NCI-H82 treated with DMSO at 0.1 percent for 48 hours (cell line): ENCODE measurements at regions not wholly inside any gene's neighbourhood (a gene's known extent, or its start where the extent isn't known, plus 50 kb on each side); places are given as distances from the start of the nearest gene placed in this dataset.
"Not testable (repeated sequence)": the region's sequence is repeated elsewhere in the genome, so short reads cannot be mapped to it uniquely, and the experiment has no call there.

Experiments used
- DNase-seq: peaks from one replicate; lab custom pipeline; 2025; ENCODE audit not compliant: unreplicated experiment; lab: John Stamatoyannopoulos, UW

DNA sequence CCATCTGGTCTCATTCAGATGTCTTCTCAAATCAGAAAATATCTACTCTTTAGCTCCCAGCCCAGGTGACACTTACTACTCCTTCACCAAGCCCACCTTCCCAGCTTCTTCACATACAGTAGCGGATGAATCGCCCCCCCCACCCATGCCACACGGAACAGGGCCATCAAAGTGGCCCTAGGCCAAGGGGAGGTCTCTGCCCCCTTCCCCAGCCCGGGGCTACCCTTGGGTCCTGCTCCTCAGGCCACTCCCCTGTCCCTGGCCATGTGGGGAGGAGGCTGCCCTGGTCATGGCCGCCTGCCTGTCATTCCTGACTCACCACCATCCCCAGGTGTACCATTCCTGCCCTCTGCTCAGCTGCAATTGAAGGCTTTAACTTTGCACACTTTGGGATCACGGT is 142.8 kb downstream of the NECTIN1 start:
- no peak for DNase-seq

DNA sequence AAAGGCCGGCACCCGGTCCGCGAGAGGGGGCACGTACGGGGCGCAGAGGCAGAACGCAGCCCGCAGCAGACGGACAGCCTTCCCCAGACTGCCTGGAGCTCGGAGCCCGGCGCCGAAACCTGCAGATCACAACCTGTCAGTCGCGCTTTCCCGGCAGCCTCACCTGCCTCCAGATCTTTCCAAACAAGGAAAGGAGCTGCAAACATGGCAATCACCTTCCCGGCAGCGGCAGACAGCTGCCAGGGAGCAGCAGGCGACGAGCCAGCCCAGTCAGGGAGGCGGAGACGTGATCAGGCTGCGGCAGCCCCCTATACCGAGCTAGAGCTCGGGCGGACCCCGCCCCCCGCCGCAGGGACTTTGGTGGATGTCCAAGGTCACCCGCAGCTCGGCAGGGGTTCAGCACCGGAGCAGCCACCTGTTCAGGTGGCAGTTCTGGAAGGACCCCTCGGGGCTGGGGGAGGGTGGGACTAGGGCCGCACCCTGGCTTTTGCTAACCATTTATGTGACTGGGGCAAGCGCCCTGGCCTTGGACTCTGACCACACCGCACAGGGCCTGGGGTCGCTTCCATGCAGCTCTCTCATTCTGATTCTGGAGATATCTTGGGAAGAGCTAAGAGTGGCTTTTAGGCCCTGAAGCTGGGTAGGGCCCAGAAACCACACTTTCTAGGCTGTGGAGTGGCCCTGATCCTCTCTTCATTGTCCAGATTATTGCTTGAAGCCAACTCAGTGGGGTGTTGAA is 143.8 kb downstream of the NECTIN1 start:
- no peak for DNase-seq

DNA sequence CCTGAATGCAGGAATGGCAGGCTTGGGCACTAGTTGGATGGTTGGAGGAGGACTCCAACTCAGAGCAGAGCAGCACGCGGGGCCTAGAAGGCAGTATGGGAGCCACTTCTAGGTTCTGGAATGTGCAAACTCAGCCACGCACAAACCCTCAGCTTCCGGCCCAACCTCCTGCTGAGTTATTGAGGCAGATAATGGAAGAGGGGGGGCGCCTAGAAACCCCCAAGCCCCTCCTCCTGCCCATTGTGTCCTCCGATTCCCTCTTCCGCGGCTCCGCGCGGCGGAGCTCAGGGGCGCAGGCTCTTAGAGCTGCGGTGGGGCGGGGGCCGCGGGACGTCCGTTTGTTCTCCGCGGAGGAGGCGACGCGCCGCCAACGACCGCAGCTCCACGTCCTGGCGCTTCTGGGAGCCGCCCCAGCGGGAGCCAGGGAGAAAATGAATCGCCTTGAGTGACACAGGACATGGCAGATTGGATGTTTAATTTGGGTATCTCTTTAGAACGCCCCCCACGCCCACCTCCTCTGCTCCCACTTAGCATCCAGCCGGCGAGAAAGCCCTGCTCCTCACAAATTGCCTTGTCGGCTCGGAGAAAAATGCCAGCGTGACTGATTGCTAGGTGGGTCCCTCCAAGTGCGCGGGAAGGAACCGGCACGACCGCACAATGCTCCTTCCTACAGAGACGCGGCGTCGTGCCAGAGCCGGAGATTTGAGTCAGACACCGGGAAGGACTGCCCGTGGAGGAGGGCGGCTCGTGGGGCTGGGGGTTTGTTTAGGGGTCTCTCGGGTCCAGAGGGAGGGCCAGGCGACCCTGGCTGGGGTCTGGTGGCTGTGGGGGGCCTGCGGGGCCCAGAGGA is 144.6 kb downstream of the NECTIN1 start:
- DNase-seq = peak; percentile 11

GRCh38 chr11:119583585-119583984 is 145.4 kb downstream of the NECTIN1 start:
- DNase-seq = no peak

- not testable (repeated sequence) for DNase-seq
These were observed 147.6 kb downstream of the NECTIN1 start for GRCh38 chr11:119581396-119581795.

DNA sequence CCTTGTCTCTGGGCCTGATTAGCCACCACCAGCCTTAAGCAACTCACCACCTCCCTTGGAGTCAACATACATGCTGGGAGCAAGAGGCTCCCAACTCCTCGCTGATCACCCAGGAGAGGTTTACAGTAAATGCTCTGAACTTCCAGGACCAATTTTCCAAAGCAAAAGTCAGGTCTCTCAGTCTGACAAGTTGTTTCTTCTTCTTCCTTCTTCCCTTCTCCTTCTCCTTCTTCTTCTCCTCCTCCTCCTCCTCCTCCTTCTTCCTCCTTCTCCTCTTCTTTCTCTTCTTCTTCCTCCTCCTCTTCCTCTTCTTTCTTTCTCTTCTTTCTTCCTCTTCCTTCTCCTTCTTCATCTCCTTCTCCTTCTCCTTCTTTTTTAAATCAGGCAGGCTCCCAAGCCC is 148.2 kb downstream of the NECTIN1 start:
- no peak for DNase-seq

DNA sequence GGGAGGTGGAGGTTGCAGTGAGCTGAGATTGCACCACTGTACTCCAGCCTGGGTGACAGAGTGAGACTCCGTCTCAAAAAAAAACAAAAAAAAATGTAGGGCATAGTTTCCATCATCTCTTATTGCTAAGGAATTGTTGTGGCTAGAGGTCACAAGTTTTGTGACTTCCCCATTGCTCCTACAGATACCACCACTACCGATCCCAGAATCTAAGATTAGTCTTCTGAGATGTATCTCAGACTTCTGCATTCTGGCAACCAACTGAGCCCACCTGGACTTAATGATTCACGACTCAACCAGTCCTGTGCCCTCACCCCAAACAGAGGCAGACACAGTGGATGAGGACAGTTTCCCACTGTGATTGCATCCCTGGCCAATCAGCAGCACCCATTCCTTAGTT is 148.9 kb downstream of the NECTIN1 start:
- no peak for DNase-seq

- DNase-seq = no peak
These were observed 150.3 kb downstream of the NECTIN1 start for GRCh38 chr11:119578521-119579191.

DNA sequence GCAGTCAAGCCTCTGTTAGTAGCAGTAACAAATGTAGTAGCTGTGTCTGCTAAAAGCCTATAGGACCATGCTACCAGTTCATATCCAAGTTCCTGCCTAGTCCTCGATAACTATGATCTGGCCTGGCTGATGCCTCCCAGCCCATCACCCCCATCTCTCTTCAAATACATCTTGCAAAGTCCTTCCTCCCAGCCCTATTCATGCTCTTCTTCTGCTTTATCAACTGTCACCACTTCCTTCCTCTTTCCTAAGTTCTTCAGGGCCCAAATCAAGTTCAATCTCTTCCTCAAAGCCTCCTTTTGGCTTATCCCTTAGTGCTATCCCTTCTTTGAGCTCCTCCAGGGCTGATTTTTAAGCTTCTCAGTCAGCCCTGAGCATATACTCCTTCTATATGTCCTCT is 150.9 kb upstream of the THY1 start:
- DNase-seq = no peak

GRCh38 chr11:119572481-119573424 is 149.8 kb upstream of the THY1 start:
- DNase-seq = no peak

GRCh38 chr11:119571311-119571710 is 148.3 kb upstream of the THY1 start:
- DNase-seq = no peak

DNA sequence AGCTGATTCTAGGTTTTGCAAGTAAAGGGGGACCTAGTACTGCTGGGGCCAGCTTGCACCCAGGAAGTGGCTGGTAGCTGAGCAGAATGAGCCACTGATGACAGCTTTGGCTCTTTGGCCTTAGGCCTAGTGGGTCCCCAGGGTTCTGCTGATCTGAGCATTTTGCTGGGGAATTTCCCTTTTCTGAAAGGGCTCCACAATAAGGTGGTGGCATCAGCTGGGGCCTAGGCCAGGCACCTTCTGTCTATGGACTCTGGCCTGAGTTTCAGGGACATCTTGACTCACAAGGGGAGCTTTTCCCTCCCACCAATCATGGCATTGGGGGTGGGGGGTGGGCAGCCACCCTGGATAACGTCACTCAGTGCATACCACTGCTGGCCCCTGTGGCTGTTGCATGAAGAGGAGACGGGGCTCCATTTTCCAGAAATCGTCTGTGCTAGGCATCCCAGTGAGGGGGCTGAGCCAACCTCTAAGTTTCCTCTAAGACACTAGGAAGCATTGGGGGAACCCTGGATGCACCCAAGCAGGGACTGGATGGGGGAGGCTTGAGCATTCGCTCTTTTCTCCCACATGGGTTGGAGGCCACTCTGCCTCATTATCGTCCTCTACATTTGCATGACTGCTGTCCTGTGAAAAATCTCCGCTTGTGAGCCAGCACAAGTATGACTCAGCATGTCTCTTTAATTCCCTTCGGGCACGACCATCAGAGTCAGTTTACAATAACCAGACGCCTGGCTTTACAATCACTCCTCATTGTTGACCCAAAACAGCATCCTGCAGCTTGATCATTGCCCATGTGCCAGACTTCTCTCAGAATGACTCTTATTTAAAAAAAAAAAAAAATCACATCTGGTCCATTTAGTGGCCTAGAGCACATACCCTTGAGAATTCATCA is 145.0 kb upstream of the THY1 start:
- no peak for DNase-seq

GRCh38 chr11:119566319-119566718 is 143.3 kb upstream of the THY1 start:
- DNase-seq = no peak

GRCh38 chr11:119565693-119566092 is 142.7 kb upstream of the THY1 start:
- not testable (repeated sequence) for DNase-seq

DNA sequence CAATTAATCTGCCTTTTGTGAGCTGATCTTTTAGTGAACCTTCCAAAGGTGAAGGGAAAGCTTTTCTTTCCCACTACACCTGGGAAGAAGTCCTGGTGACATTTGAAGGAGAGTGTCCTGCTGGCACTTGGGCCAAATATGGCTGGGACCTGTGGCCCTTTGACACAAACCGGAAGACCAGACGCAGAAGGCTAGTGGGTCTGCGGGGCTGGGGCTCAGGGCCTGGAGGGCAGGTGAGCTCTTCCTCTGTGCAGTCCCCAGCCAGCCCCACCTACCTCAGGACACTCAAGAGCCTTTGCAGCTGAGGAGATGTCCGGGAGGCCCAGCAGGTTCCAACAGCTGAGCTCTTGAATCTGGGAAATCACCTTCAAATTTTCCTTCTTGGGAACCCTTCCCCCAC is 138.0 kb upstream of the THY1 start:
- no peak for DNase-seq

GRCh38 chr11:119560291-119560690 is 137.3 kb upstream of the THY1 start:
- DNase-seq = no peak

- no peak for DNase-seq
These were observed 129.1 kb upstream of the THY1 start for GRCh38 chr11:119552106-119552485.

DNA sequence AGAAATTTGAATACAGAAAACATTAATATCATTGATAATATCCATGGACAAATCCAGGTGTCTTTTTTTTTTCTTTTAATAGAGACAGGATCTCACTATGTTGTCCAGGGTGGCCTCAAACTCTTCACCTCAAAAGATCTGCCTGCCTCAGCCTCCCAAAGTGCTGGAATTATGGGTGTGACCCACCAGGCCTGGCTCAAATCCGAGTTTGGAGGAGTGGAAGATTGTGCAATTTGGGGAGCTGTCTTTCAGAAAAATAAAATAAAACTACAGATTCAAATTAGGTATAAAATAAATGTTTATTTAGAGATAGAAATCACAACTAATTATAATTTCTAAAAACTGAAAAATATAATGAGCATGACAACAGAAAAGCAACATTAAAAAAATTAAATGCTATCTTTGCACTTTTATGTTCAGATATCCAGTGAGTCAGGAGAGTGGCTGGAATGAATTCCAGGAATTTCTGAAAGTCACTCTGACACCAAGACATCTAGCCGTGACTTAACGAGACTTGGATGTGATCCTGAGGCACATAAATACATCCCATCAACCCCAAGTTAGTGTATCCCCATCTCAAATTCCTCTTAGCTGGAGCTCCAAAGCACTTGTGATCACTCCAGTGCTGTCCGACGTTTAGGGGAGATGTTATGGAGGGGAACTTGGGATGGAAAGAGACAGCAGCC is 128.6 kb upstream of the THY1 start:
- no peak for DNase-seq

DNA sequence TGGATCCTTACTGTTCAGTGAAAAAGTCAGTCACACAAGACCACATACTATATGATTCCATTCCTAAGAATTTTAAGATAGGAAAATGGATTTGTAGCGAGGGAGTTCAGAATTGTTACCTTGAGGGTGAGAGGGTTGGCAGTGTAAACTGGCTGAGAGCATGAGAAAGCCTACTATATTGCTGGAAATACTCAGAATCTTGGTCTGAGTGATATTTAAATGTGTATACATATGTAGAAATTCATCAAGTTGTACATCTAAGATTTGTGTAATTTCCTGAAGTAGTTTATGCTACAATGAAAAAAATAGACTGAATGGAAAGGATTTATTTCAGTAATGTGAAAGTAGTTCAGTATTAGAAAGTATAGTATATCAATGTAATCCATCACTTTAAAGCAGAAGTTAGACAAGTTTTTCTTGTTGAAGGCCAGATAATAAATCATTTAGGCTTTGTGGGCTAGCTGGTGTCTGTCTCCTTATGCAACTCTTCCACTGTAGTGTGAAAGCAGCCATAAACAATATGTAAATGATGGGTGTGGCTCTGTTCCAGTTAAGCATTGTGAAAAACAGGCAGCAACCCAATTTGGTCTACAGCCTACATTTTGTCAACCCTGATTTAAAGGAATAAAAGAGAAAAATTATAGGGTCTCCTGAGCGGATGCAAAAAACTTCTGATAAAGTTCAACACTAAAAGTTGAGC is 127.2 kb upstream of the THY1 start:
- DNase-seq = no peak
